GM18861 (cell line): ENCODE measurements at regions not wholly inside any gene's neighbourhood (a gene's known extent, or its start where the extent isn't known, plus 50 kb on each side); places are given as distances from the start of the nearest gene placed in this dataset.
"Not testable (repeated sequence)": the region's sequence is repeated elsewhere in the genome, so short reads cannot be mapped to it uniquely, and the experiment has no call there.

ENCODE experiments used
- ATAC-seq: cut with Tn5 transposase; IDR thresholded peaks from one replicate; pipeline ENCODE4 v1.9.1; 2021; ENCODE audit not compliant: unreplicated experiment

DNA sequence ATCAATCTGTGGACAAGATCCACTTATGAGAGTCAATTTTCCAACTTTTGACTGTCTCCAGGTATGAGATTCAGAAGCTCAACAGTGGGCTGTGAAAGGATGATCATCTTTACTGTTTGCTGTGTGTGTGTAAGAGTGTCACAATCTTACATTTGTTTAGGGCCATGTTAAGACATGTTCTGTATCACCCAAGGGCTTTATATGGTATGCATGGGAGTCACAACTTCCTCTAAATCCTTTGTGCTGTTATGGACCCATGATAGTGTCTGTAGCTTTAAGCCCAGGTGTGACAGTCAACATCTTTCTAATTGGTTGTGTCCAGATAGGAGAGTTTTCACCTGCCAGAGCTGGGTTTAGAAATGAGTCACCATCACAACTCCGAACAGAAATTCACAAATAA is 70.2 kb downstream of the ZNF726 start:
- ATAC-seq: not testable (repeated sequence)

DNA sequence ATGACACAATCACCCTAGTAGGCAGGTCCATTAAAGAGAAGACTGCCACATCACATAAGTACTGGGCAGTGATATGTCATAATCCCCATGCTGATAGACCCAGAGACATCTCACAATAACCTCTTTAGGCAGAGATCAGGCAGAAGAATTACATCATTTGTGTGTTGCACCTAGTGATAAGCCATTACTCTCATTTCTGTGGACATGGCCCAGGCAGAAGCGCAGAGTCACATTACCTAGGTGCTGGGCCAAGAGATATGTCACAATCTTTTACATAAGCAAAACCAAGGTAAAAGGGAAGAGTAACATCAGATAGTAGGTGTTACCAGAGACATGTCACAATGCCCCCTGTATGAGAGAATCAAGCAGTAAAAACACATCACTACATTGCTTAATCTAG is 71.9 kb downstream of the ZNF726 start:
- no peak for ATAC-seq

DNA sequence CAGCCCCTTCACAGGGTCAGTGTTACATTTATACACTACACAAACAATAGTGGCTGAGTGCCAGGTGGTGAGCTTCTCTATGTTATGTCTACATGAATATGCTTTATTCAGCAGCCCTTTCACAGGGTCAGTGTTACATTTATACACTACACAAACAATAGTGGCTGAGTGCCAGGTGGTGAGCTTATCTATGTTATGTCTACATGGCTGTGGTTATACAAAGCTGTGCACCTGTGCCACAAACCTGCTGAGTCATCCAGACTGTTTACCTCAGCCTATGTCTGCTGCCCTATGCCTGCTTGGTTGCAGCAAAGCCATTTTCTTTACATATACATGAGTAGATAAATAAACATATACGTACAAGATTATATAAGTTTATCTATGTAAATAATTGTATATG is 76.5 kb downstream of the ZNF726 start:
- no peak for ATAC-seq

DNA sequence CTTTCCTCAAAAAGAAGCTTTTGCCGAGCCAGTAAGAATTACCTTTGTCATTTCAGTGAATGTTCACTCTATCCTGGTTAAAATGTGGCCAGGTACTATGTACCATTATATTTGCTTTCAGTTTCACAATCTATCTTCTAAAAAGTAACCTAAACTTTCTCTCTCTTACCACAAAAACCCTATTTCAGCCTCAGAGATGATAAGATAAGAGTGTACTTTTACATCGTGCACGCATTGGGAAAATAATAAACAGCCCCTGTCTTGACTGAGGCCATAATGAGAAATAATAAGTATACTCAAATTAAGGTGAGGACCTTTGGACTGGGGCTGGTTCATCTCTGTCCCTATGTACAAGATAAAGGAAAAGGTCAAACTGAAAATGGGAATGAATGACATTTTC is 77.7 kb downstream of the ZNF726 start:
- ATAC-seq: no peak

DNA sequence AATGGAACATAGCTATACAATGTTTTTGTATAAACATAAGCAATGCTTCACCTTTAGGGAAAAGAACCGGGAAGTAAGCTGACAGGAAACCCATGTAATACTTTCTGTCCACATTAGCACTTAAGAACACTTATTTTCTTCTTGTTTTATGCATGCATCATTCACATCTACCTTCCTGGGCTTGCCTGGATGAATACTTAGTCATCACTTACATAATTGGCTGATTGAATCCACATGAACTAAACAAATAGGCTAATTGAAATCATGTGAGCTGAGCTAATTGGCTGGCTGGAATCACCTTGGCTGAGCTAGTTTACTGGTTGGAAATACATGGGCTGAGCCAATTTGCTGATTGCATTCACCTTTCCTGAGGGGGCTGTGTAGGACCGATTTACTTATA is 78.8 kb downstream of the ZNF726 start:
- ATAC-seq: no peak

DNA sequence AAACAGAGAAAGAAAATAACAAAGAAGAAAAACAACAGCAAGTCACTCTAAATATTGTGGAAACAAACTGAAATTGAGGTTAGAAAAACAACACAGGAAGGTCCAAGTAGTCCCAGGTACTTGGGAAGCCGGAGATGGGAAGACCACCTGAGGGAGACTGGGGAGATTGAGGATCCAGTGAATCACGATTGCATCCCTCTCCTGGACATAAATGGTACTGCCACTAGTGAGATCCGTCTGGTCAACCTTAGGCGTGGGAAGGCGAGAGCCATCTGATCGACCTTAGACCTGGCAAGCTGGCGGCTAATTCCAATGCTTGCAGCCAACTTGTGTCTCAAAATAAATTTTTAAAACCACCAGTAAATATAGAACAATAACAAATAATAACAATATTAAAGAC is 81.9 kb downstream of the ZNF726 start:
- ATAC-seq: no peak

DNA sequence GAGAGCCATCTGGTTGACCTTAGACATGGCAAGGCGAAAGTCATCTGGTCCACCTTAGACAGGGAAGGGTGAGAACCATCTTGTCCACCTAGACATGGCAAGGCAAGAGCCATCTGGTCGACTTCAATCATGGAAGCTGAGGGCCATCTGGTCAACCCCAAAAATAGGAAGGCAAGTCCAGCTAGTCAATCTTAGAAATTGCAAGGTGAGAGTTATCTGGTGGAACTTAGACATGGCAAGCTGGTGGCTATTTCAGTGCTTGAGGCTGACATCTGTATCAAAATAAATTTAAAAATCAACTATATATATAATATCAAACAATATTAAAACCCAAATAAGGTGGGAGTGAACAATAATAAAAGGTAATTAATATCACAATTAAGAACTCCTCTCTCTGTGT is 83.9 kb downstream of the ZNF726 start:
- no peak for ATAC-seq

DNA sequence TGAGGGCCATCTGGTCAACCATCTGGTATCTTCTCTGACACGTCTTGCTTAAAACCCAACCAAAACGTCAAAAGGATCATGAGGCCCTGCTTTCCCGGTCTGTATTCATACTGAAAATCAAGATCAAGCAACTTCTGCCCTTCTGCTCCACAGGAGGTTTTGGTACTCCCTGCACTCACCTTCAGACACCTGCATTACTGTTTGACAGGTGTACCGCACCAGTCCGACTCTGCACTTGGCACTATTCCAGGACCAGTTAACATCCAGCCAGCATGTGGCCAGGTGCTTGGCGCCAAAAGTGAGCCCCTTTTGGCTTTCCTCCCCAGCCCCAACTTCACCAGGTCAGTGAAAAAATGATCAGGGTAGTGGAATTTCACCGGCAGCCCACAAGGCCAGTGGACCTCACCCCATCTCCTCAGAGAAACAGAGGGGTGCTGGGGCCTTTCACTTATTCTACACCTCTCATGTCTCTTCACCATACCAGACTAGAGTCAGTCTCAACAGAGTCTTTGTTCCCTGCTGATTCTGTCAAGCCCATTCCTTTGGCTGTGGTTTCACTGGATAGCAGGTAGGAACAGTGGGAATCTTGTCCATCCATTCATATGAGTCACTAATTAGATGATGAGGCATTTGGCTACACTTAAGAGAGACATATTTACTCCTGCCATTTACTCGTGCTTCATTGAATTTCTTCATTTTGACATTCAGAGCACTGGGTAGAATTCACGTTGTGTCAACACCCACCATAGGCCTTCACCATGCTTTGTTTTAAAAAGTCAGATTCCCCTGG is 85.3 kb downstream of the ZNF726 start:
- no peak for ATAC-seq

DNA sequence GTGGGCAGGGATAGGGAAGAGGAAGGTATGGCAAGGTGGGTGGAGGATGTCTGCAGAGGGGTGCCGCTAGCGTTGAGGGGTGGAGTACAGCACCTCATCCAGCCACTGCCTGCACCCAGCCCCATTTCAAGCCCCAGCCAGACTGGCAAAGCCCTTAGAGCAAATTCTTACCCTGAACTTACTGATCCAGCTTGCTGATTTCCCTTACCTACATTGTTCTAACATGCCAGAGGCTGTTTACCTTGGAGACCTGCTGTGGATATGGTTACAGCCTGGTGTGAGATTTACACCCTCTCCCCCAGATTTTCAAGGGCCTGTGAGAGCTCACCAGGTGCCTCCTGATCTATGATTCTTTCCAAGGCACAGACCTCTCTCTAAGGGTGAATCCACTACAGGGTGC is 86.0 kb downstream of the ZNF726 start:
- no peak for ATAC-seq

DNA sequence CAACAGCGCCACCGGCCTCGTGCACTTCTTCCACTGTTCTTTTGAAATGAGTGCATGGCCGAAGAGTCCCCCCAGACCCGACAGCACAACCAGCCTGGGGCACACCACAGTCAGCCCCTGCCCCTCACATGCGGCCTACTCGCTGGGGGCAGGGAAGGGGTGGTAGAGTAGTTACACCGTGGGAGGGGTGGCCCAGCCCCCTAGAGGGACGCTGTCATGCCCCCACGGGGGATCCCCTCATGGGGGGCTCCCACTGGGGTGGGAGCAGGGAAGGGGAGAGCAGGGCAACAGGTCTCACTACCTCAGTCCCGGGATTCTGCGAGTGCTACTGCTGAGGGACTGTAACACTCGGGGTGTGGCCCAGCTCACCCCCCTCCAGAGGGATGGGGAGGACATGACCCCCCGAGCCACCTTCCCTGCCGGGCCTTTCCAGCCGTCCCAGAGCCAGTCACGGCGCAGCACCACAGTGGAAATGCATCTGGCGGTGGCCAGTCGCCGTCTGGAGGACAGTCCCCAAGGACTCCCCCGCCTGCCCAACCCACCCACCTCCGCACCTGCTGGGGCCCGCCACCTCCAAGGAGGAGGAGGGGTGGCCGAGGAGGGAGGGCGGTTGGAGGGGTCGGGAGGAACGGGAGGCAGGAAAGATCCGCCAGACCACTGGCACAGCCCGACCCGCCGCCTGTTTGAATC is 84.6 kb upstream of the ZNF254 start:
- no peak for ATAC-seq

DNA sequence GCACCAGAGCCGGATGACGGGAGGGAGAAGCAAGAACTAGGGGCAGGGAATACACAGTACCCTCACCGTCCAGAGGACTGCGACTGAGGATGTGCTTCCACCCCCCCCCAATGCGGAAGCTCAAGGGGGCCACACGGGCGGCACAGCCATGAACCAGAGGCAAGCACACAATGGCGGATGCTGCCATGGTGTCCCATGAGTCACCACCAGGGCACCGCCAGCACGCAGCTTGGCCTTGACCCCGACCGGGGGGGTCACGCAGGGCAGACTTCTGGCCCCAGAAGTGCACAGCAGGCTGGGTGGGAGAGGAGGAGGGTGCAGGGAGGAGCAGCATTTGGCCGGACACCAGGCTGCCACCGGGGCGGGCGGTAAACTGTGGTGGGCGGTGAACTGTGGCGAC is 83.5 kb upstream of the ZNF254 start:
- no peak for ATAC-seq

DNA sequence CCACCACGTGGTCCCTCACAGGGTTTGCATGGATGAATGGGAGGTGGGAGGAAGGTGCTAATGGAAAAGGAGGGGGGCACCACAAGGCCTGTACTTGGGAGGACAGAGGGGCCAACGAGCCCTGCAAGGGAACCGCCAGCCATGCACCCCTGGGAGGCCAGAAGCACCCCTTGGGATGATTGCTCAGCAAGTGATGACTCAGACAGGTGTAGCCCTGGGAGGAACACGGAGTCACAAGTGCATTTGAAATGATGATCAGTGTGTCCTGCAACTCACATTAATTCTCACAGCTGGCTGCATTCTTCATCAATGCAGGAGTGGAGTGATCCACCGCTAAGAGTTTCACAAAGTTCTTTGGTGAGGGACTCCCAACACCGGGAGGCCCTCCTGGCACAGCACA is 82.8 kb upstream of the ZNF254 start:
- ATAC-seq: no peak

DNA sequence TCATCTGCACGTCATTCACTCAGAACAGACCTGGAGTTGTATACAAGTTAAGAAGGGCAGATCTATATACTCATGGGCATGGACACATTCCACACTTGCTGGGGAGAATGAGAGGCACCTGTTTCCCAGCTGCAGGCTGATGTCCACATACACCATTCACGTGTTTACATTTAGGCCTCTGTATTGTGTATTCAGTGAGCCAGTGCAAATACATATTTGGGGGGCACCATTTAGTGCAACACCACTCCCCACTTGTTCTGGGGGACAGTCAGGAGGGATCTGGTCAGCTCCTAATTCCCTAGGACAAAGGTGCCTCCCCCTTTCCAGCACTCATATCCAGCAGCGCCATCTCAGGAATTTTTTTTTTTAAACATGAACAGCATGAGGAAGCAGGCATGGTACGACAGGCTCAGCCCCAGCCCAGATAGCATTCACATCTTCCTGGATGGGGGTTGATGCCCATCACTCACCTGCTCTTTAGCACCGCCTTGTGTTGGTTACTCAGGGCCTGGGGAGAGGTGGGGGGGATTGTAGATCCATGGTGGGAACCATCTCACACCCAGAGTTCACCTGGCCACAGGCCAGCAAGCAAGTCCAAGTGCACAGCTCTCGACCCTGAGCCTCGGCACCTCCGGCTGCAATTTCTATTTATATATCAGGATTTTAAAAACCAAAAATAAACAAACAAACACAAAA is 56.9 kb upstream of the ZNF254 start:
- ATAC-seq: no peak

DNA sequence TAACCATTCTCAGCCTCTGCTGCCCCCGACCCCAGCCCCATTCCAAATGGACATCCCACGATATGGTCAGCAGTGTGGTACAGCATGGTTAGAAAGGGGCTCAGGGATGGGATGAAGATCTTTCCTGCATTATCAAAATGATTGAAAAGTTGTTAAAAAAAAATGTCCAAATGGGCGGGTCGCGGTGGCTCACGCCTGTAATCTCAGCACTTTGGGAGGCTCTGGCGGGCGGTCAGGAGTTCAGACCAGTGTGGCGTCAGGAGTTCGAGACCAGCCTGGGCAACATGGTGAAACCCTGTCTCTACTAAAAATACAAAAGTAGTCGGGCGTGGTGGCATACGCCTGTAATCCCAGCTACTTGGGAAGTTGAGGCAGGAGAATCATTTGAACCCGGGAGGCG is 54.3 kb upstream of the ZNF254 start:
- no peak for ATAC-seq

DNA sequence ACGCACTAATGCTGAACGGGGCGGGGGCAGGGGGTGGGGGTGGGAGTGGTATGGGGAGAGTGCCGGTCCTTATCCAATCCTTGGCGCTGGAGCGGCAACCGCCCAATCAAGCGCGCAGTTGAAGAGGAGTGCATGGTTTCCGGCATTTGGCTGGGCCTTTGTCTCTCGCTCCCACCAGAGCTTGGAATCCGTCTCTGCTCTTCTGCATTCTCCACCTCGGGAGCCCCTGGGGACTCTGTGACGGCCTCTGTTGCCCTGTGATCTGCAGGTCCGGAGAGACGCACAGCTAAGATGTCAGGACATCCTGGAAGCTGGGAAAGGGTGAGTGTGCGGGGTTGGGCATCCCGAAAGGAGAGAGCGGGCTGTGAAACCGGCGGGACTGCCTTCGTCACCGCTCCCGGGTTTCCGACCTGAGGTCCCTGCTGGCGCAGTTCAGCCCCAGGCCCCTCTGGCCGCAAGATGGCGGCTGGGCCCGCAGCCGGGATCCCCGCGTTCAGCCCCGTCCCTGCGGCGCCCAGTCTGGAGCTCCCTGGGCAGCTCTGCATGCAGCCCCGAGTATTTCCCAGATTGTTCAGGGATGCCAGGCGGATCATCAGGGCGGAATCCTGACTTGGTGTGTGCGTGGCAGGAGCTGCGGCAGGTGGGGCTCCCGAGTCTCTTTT is 53.6 kb upstream of the ZNF254 start:
- peak; percentile 96 for ATAC-seq

DNA sequence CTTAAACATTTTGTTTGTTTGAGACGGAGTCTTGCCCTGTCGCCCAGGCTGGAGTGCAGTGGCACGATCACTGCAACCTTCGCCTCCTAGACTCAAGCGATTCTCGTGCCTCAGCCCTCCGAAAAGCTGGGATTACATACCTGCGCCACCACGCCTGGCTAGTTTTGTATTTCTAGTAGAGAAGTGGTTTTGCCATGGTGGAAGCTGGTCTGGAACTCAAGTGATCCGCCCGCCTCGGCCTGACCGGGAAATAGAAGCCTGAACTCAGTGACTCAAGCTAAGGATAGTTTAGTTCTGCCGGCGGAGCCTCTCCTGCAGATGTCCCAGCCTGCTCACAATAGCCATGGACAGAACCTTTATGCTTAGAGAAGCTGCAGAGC is 53.0 kb upstream of the ZNF254 start:
- peak; percentile 16 for ATAC-seq

DNA sequence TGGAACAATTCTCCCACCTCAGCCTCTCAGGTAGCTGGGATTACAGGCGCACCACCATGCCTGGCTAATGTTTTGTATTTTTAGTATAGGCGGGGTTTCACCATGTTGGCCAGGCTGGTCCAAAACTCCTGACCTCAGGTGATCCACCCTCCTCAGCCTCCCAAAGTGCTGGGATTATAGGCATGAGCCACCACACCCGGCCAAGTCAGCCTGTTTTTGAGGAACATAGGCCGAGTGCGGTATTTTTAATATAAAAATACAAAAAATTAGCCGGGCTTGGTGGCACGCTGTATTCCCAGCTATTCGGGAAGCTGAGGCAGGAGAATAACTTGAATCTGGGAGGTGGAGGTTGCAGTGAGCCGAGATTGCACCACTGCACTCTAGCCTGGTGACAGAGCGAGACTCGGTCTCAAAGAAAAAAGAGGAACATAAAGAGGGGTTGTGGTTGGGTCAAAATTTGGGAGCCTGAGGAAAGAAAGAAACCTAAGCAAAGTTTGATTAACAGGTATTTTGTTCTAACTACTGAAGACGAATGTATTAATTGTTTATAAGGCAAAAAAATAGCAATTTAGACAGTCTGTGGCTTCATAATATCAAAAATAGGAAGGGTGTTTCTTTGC is 51.6 kb upstream of the ZNF254 start:
- not testable (repeated sequence) for ATAC-seq
